Endothelial cell of umbilical vein (primary cell): ENCODE measurements at regions not wholly inside any gene's neighbourhood (a gene's known extent, or its start where the extent isn't known, plus 50 kb on each side); places are given as distances from the start of the nearest gene placed in this dataset.
"Not testable (repeated sequence)": the region's sequence is repeated elsewhere in the genome, so short reads cannot be mapped to it uniquely, and the experiment has no call there.

Experiments
- BruUV-seq: library from RNA; stranded (reverse); fragments of 400-500 nt; replicated peaks from 2 replicates; lab custom pipeline; 2021; lab: Mats Ljungman, UMichigan
- CTCF ChIA-PET: fragments of 300-600, 350-600 bp; sonication (Branson Sonifier 250); formaldehyde crosslinking; loops from one replicate; lab custom pipeline; 2021; ENCODE audit warnings: antibody characterized with exemption, inconsistent platforms; lab: Charles Lee
- POLR2A ChIA-PET: fragments of 300-600, 350-600 bp; sonication (Branson Sonifier 250); formaldehyde crosslinking; loops from one replicate; lab custom pipeline; 2021; ENCODE audit warnings: antibody characterized with exemption, inconsistent platforms; lab: Charles Lee
- DNase-seq: peaks from one replicate; pipeline ENCODE4 v3.0.0-alpha.2; 2011; ENCODE audit warnings: low read depth, low spot score
- FAIRE-seq: peaks from 2 replicates; lab custom pipeline; 2011; peaks lifted over from hg19 to GRCh38; lab: Jason Lieb, UNC
- H2AFZ ChIP-seq: 2 replicates; pipeline ENCODE4 v1.6.0; 2012; ENCODE audit warnings: low read depth, low read length, control low read depth, inconsistent platforms
- H3K27ac ChIP-seq: 2 replicates; pipeline ENCODE4 v1.5.1; 2011; ENCODE audit warnings: low read depth, mild to moderate bottlenecking, control low read depth, low read length, moderate library complexity; ENCODE audit not compliant: insufficient read depth
- H3K27me3 ChIP-seq, 2 experiments: 2 replicates each; pipeline versions ENCODE4 v1.6.0 to v1.6.1; 2011; ENCODE audit warnings: low read length in 2 of 2, mixed read lengths in 1 of 2; ENCODE audit not compliant: control insufficient read depth in 2 of 2, insufficient read depth in 2 of 2
- H3K36me3 ChIP-seq, 2 experiments: 2 replicates in 1 of 2; 3 replicates in 1 of 2; pipeline ENCODE4 v1.5.1; 2011; ENCODE audit warnings: low read length in 2 of 2, mild to moderate bottlenecking in 1 of 2, moderate library complexity in 1 of 2; ENCODE audit not compliant: control insufficient read depth in 2 of 2, insufficient read depth in 2 of 2; ENCODE audit errors: extremely low read depth in 1 of 2
- H3K4me1 ChIP-seq: 3 replicates; pipeline ENCODE4 v1.5.1; 2011; ENCODE audit warnings: mild to moderate bottlenecking, low read length; ENCODE audit not compliant: control insufficient read depth, insufficient read depth; ENCODE audit errors: extremely low read depth
- H3K4me2 ChIP-seq: 2 replicates; pipeline ENCODE4 v1.6.1; 2011; ENCODE audit warnings: low read length, control low read depth, mixed read lengths; ENCODE audit not compliant: insufficient read depth
- H3K4me3 ChIP-seq, 3 experiments: fragments of 200-600 bp in 1 of 3; sonication (generic), shearing (Covaris generic) in 1 of 3; replicated peaks in 1 of 3; 2 replicates each; pipeline ENCODE4 v1.5.1; 2011 to 2016; ENCODE audit warnings: control low read depth in 3 of 3, low read length in 3 of 3, mild to moderate bottlenecking in 2 of 3, inconsistent platforms in 1 of 3, low read depth in 1 of 3, moderate library complexity in 1 of 3; ENCODE audit not compliant: insufficient read depth in 1 of 3
- H3K79me2 ChIP-seq: 2 replicates; pipeline ENCODE4 v1.6.0; 2012; ENCODE audit warnings: low read length, inconsistent platforms; ENCODE audit not compliant: control insufficient read depth, insufficient read depth
- H3K9ac ChIP-seq: replicated peaks from 2 replicates; pipeline ENCODE3; 2011; ENCODE audit warnings: low read length, control low read depth; ENCODE audit not compliant: insufficient read depth; ENCODE audit errors: extremely low read depth
- H3K9me1 ChIP-seq: replicated peaks from 3 replicates; pipeline ENCODE4 v1.6.0; 2011; ENCODE audit warnings: mild to moderate bottlenecking, low read length; ENCODE audit not compliant: control insufficient read depth, insufficient read depth; ENCODE audit errors: extremely low read depth
- H3K9me3 ChIP-seq: replicated peaks from 2 replicates; pipeline ENCODE4 v1.5.1; 2012; ENCODE audit warnings: low read length, inconsistent platforms; ENCODE audit not compliant: control insufficient read depth, insufficient read depth
- H4K20me1 ChIP-seq: replicated peaks from 2 replicates; pipeline ENCODE3; 2011; ENCODE audit warnings: mild to moderate bottlenecking, low read length; ENCODE audit not compliant: control insufficient read depth, insufficient read depth; ENCODE audit errors: extremely low read depth
- POLR2A ChIP-seq: IDR thresholded peaks from 2 replicates; pipeline ENCODE4 v1.6.1; 2012; ENCODE audit warnings: low read depth, mild to moderate bottlenecking, control low read depth, low read length
- dilution Hi-C: fragments of 300-500 bp; cut with MboI; formaldehyde crosslinking; loops from one replicate; pipeline ENCODE4 v1.15.0; 2019; ENCODE audit warnings: low sequenced_read_pairs; ENCODE audit not compliant: extremely low pct_ligation_motif_present
- intact Hi-C: fragments of 100-400 bp; cut with micrococcal nuclease; formaldehyde crosslinking; loops from one replicate; pipeline ENCODE4 v1.10.0; 2022

GRCh38 chr13:37502303-37502993, 96.1 kb downstream of the POSTN start:
- H3K9me3 ChIP-seq, DNase-seq, H3K9ac ChIP-seq, H3K4me2 ChIP-seq, H3K79me2 ChIP-seq, H3K4me3 ChIP-seq, H3K9me1 ChIP-seq, POLR2A ChIA-PET, CTCF ChIA-PET, intact Hi-C loops, H3K27ac ChIP-seq, BruUV-seq, H4K20me1 ChIP-seq, H2AFZ ChIP-seq, FAIRE-seq, H3K36me3 ChIP-seq, H3K27me3 ChIP-seq, H3K4me1 ChIP-seq, dilution Hi-C loops: not testable (repeated sequence)

- H4K20me1 ChIP-seq = no peaks in the 10 kb centered on the region
- no peak for DNase-seq
- POLR2A ChIA-PET = no interaction called here
Observed at GRCh38 chr13:37501187-37501586, 97.4 kb downstream of the POSTN start.

More at GRCh38 chr13:37501187-37501586, 97.4 kb downstream of the POSTN start:
- Histone ChIP-seq H3K27me3 (no peaks in the 10 kb centered on the region), H3K4me1 (no peaks in the 10 kb centered on the region), H3K27ac (no peak overlapping the region), H3K9ac (no peak overlapping the region), H3K9me1 (no peaks in the 10 kb centered on the region), H3K9me3 (no peaks in the 10 kb centered on the region), H3K36me3 (no peaks in the 10 kb centered on the region), H3K4me3 (no peak overlapping the region), H3K79me2 (no peaks in the 10 kb centered on the region), H3K4me2 (no peak overlapping the region), H2AFZ (no peak overlapping the region)
- CTCF ChIA-PET = no interaction called here
- no peak for FAIRE-seq
- BruUV-seq = no TSS peak
- TF ChIP-seq POLR2A = no peak
- intact Hi-C loops (no loop called here), dilution Hi-C loops (no loop called here)
